GM18520 (cell line): ENCODE measurements at regions not wholly inside any gene's neighbourhood (a gene's known extent, or its start where the extent isn't known, plus 50 kb on each side); places are given as distances from the start of the nearest gene placed in this dataset.
"Not testable (repeated sequence)": the region's sequence is repeated elsewhere in the genome, so short reads cannot be mapped to it uniquely, and the experiment has no call there.

Experiments
- ATAC-seq: cut with Tn5 transposase; IDR thresholded peaks from one replicate; pipeline ENCODE4 v1.9.1; 2021; ENCODE audit not compliant: unreplicated experiment

GRCh38 chr7:13124629-13125028, 437.2 kb downstream of the ARL4A start:
- not testable (repeated sequence) for ATAC-seq

DNA sequence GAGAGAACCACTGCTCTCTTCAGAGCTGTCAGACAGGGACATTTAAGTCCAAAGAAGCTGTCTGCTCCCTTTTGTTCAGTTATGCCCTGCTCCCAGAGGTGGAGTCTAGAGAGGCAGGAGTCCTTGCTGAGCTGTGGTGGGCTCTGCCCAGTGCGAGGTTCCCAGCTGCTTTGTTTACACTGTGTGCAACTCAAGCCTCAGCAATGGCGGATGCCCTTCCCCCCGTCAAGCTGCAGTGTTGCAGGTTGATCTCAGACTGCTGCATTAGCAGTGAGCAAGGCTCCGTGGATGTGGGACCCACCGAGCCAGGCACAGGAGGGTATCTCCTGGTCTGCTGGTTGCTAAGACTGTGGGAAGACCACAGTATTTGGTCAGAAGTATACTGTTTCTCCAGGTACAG, 438.9 kb downstream of the ARL4A start:
- ATAC-seq = no peak

DNA sequence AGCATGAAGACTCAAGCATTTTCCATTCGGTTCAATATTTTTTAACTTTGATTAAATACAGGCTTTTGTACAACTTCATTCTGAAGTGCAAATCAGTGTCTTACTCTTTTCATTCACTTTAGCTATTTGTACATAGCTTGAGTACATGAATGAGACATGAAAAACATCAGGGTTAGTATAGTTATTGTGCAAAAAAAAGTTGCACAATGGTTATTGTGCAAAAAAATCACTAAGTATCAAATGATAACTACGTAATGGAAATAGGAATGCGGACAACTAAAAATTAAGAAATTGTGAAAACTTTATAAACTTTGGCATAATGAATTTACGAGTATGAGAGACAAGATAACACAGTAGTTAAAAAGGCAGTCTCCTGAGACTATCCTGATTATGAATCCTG, 442.9 kb downstream of the ARL4A start:
- no peak for ATAC-seq

GRCh38 chr7:13130906-13131305, 443.5 kb downstream of the ARL4A start:
- not testable (repeated sequence) for ATAC-seq

- no peak for ATAC-seq
These were observed 444.9 kb downstream of the ARL4A start for GRCh38 chr7:13132314-13132713.

GRCh38 chr7:13136345-13136744, 448.9 kb downstream of the ARL4A start:
- ATAC-seq = not testable (repeated sequence)

DNA sequence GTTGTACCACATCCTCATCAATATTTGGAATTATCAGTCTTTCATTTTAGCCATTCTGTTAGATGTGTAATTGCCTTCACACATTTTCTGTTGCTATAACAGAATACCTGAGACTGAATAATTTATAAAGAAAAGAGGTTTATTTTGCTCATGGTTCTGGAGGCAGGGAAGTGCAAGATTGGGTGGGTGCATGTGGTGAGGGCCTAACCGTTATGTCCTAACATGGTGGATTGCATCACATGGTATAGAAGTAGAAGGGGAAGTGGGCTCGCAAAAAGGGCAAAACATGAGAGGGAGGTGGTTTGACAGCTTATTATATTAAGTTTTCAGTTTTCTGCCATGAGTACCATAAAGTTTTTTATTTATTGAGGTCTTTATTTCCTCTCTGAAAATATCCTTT, 452.0 kb downstream of the ARL4A start:
- ATAC-seq = no peak

- no peak for ATAC-seq
These were observed 457.2 kb downstream of the ARL4A start for GRCh38 chr7:13144673-13145072.

- no peak for ATAC-seq
These were observed 461.1 kb downstream of the ARL4A start for GRCh38 chr7:13148548-13148947.

DNA sequence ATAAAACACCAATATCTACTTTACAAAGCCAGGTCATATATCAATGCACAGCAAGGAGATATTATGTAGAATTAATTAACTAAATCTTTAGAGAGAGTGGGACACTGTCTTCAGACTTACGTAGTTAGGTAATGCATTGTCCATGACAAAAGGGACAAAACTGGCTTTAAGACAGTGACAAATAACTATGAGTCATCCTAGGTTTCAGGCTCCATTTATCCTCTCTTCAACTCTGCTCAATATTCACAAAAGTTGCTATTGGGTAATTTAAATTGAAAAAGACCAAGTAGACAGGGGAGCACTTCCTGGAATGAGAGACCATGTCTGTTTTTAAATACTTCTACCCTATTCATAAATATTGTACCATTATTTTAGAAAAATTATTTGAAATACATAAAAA, 464.5 kb downstream of the ARL4A start:
- ATAC-seq = no peak

GRCh38 chr7:13152755-13153154, 465.3 kb downstream of the ARL4A start:
- ATAC-seq = no peak

DNA sequence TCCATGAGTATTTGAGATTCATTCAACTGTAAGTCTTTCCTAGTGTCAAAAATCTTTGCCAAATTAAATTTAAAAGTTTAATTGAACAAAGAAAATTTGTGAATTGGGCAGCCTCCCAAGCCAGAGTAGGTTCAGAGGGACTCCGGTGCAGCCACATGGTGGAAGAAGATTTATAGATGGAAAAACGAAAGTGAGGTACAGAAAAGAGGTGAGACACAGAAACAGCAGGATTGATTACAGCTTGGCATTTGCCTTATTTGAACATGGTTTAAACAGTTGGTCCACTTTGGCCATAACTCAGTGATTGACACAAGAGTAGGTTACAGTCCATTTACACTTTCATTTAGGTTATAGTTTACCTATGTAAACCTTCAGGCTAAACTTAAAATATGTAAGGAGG, 465.8 kb downstream of the ARL4A start:
- no peak for ATAC-seq

- no peak for ATAC-seq
These were observed 466.3 kb downstream of the ARL4A start for GRCh38 chr7:13153742-13154141.

GRCh38 chr7:13155188-13155587, 467.8 kb downstream of the ARL4A start:
- no peak for ATAC-seq

DNA sequence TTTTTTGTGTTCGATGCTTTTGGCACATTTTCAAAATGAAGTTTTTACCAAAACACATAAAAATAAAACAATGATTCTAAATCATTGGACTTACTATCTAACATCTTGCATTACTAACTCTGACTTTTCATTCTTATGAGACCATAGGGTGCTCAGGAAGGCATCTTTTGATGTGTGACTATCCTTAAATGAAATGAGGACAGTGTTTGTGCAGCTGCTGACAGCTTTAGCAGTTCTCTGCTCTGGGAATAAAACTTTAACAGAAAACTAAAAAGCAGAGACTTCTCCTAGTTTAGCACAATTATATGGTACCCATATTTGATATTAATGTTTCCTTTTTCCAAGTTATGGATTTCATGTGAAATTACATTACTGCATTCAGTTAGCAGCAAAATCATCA, 471.6 kb downstream of the ARL4A start:
- ATAC-seq = no peak

DNA sequence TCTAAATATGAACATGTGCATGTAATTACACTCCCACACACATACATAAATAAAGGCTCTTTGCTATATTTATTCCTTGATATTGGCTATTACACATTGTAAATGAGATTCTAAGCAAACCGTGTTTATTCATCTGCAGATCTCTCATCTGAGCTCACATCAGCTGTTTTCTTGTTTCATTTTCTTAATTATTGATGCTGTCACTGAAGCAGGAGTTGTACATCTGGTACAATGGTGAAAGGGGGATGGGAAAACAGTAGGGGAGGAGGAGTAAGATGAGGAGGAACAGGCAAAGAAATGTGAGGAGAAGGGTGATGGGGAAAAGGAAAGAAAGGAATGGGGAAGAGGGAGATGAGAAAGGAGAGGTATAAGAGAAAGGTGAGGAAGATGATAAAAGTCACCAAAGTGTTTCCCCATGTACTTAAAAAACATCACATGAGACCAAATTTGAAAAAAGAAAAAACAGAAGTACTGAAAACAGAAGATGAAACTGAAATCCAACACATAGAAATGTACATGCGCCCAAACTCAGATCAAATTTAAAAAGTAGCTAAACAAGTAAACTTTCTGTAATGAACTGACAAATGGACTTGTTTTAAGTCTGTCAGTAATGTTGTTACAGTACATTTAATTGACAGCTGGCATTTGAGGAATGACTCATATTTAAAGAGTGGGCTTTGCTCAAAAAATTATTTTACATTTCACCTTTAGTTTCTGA, 472.2 kb downstream of the ARL4A start:
- ATAC-seq = no peak

DNA sequence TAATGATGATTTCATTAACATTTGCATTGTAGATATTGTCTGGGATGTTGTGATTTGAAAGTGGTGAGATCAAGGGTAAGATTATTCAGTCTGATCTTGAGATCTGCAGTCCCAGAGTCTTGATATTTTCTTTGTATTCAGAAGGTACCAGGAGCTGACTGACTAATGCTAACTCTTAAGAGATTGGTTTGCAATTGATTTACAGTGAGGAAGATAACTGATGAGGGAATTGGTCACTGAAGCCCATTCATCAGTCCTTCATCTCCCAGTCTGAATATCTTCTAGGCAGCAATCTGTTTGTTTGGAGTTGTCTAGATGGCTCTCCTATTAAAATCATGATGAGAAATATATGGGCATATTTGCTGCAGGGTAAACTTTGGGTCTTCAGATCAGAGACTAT, 473.7 kb downstream of the ARL4A start:
- ATAC-seq = no peak

GRCh38 chr7:13165854-13166253, 478.4 kb downstream of the ARL4A start:
- no peak for ATAC-seq

DNA sequence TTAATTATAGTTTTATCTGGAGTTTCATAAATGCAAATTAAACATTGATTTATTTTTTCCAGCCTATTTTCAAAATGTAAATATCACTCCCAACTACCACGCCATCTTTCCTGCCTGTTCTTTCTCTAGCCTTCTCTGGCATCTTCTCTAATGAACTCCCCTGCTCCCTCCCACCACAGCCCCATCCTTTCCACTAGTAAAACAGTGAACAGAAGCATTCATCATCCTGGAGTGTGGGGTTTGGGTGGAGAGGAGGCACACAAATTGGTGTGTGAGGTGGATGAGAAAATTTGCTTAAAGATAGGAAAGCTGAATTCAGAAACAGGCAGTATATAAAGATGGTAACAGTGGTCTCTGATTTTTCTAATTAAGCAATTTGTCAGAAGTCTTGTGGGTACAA, 479.4 kb downstream of the ARL4A start:
- no peak for ATAC-seq

DNA sequence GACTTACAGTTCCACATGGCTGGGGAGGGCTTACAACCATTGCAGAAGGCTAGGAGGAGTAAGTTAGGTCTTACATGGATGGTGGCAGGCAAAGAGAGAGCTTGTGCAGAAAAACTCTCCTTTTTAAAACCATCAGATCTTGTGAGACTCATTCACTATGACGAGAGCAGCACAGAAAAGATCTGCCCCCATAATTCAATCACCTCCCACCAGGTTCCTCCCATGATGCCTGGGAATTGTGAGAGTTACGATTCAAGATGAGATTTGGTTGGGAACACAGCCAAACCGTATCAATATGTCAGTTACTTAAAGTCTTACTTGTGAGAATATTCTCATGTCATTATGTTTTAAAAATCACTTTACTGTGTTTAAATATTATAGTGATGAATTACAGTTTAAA, 481.9 kb downstream of the ARL4A start:
- no peak for ATAC-seq

- no peak for ATAC-seq
These were observed 487.6 kb downstream of the ARL4A start for GRCh38 chr7:13174991-13175390.

GRCh38 chr7:13179011-13179582, 491.7 kb downstream of the ARL4A start:
- ATAC-seq = no peak
